SU-DHL-6 (cell line): ENCODE measurements at regions not wholly inside any gene's neighbourhood (a gene's known extent, or its start where the extent isn't known, plus 50 kb on each side); places are given as distances from the start of the nearest gene placed in this dataset.

ENCODE experiments used
- H2AFZ ChIP-seq: fragments of 200-600 bp; sonication (generic); 2 replicates; pipeline ENCODE4 v1.6.1; 2014; ENCODE audit warnings: low read depth, mild to moderate bottlenecking, moderate library complexity, mixed read lengths, antibody characterized with exemption, low read length; ENCODE audit not compliant: severe bottlenecking
- H3F3A ChIP-seq: fragments of 200-600 bp; shearing (Covaris generic); 2 replicates; pipeline ENCODE4 v1.6.0; 2016; ENCODE audit warnings: antibody characterized with exemption, mild to moderate bottlenecking; ENCODE audit not compliant: insufficient read depth
- H3K27ac ChIP-seq: fragments of 200-600 bp; sonication (generic); 2 replicates; pipeline ENCODE4 v1.5.1; 2016; ENCODE audit warnings: low read depth, mild to moderate bottlenecking, low read length, moderate library complexity, mixed read lengths
- H3K27me3 ChIP-seq: fragments of 200-600 bp; sonication (generic), shearing (Covaris generic); 2 replicates; pipeline ENCODE4 v1.6.0; 2014; ENCODE audit warnings: mild to moderate bottlenecking, low read length
- H3K36me3 ChIP-seq: fragments of 200-600 bp; sonication (generic); 2 replicates; pipeline ENCODE4 v1.6.1; 2014; ENCODE audit warnings: mild to moderate bottlenecking, low read length, mixed read lengths
- H3K4me2 ChIP-seq: fragments of 300-600, 200-600 bp; shearing (Covaris generic), sonication (generic); 2 replicates; pipeline ENCODE4 v1.6.0; 2014; ENCODE audit warnings: low read length, low read depth, mild to moderate bottlenecking; ENCODE audit not compliant: poor library complexity, severe bottlenecking
- H3K4me3 ChIP-seq: fragments of 200-600 bp; sonication (generic); 2 replicates; pipeline ENCODE4 v1.5.1; 2014; ENCODE audit warnings: antibody characterized with exemption, low read length, mild to moderate bottlenecking, mixed read lengths; ENCODE audit not compliant: insufficient read depth, poor library complexity, severe bottlenecking
- H3K79me2 ChIP-seq: fragments of 200-600 bp; sonication (generic); 2 replicates; pipeline ENCODE4 v1.6.1; 2014; ENCODE audit warnings: mild to moderate bottlenecking, low read length, moderate library complexity; ENCODE audit not compliant: insufficient read depth
- H3K9ac ChIP-seq: fragments of 200-600 bp; sonication (generic); 2 replicates; pipeline ENCODE4 v1.7.0; 2014; ENCODE audit warnings: mild to moderate bottlenecking, low read length
- H3K9me2 ChIP-seq: fragments of 200-600 bp; sonication (generic); replicated peaks from 2 replicates; pipeline ENCODE4 v1.6.1; 2014; ENCODE audit warnings: low read length; ENCODE audit not compliant: insufficient read depth
- H3K9me3 ChIP-seq: fragments of 200-600 bp; sonication (generic); 2 replicates; pipeline ENCODE4 v1.6.1; 2014; ENCODE audit warnings: low read length, mixed read lengths; ENCODE audit not compliant: insufficient read depth
- H4K20me1 ChIP-seq: fragments of 200-600 bp; sonication (generic); 2 replicates; pipeline ENCODE4 v1.6.1; 2014; ENCODE audit warnings: low read depth, mild to moderate bottlenecking, antibody characterized with exemption, low read length, moderate library complexity, mixed read lengths
- CTCF ChIP-seq: fragments of 200-600 bp; sonication (generic); IDR thresholded peaks from one replicate; pipeline ENCODE4 v1.5.1; 2017; ENCODE audit warnings: antibody characterized with exemption, mild to moderate bottlenecking, low read length, moderate library complexity; ENCODE audit not compliant: insufficient read depth, poor library complexity, severe bottlenecking
- EZH2phosphoT487 ChIP-seq: fragments of 200-600 bp; sonication (generic), shearing (Covaris generic); conservative IDR thresholded peaks from 2 replicates; pipeline ENCODE4 v1.6.1; 2018; ENCODE audit warnings: mild to moderate bottlenecking, antibody characterized with exemption, low read length, moderate library complexity, mixed read lengths

GRCh38 chr18:78309307-78309706 lies 670.3 kb upstream of the SALL3 start:
- H3K9me3 ChIP-seq, result no peaks in the 10 kb centered on the region
- H3F3A ChIP-seq, result no peaks in the 10 kb centered on the region
- H4K20me1 ChIP-seq, result no peaks in the 10 kb centered on the region
- H3K36me3 ChIP-seq, result no peaks in the 10 kb centered on the region
- H3K9me2 ChIP-seq, result no peaks in the 10 kb centered on the region
- no peak overlapping the region for H3K27ac ChIP-seq
- H3K9ac ChIP-seq, result no peak overlapping the region
- no peak overlapping the region for H2AFZ ChIP-seq
- H3K4me3 ChIP-seq, result no peak overlapping the region
- TF ChIP-seq CTCF, result no peak
- no peak for TF ChIP-seq EZH2phosphoT487
- no peak overlapping the region for H3K4me2 ChIP-seq
- H3K79me2 ChIP-seq, result no peaks in the 10 kb centered on the region
- no peaks in the 10 kb centered on the region for H3K27me3 ChIP-seq

GRCh38 chr18:78309924-78310323 lies 669.7 kb upstream of the SALL3 start:
- H3K27me3 ChIP-seq, result no peaks in the 10 kb centered on the region
- no peaks in the 10 kb centered on the region for H3K9me2 ChIP-seq
- no peaks in the 10 kb centered on the region for H3F3A ChIP-seq
- H3K4me2 ChIP-seq, result no peak overlapping the region
- no peak overlapping the region for H3K4me3 ChIP-seq
- H2AFZ ChIP-seq, result no peak overlapping the region
- H3K27ac ChIP-seq, result no peak overlapping the region
- no peaks in the 10 kb centered on the region for H4K20me1 ChIP-seq
- TF ChIP-seq EZH2phosphoT487 (no peak), CTCF (no peak)
- H3K79me2 ChIP-seq, result no peaks in the 10 kb centered on the region
- no peaks in the 10 kb centered on the region for H3K36me3 ChIP-seq
- H3K9ac ChIP-seq, result no peak overlapping the region
- no peaks in the 10 kb centered on the region for H3K9me3 ChIP-seq

GRCh38 chr18:78319264-78319663 lies 660.4 kb upstream of the SALL3 start:
- H3K79me2 ChIP-seq, result no peaks in the 10 kb centered on the region
- no peak overlapping the region for H3K9ac ChIP-seq
- H3F3A ChIP-seq, result no peaks in the 10 kb centered on the region
- no peaks in the 10 kb centered on the region for H3K27me3 ChIP-seq
- no peak for TF ChIP-seq EZH2phosphoT487
- TF ChIP-seq CTCF, result no peak
- no peak overlapping the region for H3K4me3 ChIP-seq
- no peaks in the 10 kb centered on the region for H3K9me3 ChIP-seq
- no peak overlapping the region for H3K27ac ChIP-seq
- H3K9me2 ChIP-seq, result no peaks in the 10 kb centered on the region
- H4K20me1 ChIP-seq, result no peaks in the 10 kb centered on the region
- H3K4me2 ChIP-seq, result no peak overlapping the region
- H2AFZ ChIP-seq, result no peak overlapping the region
- no peaks in the 10 kb centered on the region for H3K36me3 ChIP-seq

- Histone ChIP-seq H3K9ac (no peak overlapping the region), H3K27ac (no peak overlapping the region), H3K9me2 (no peaks in the 10 kb centered on the region), H4K20me1 (no peaks in the 10 kb centered on the region), H3K4me2 (no peak overlapping the region), H3F3A (no peaks in the 10 kb centered on the region), H2AFZ (no peak overlapping the region), H3K4me3 (no peak overlapping the region), H3K36me3 (no peaks in the 10 kb centered on the region), H3K79me2 (no peaks in the 10 kb centered on the region), H3K9me3 (no peaks in the 10 kb centered on the region), H3K27me3 (no peaks in the 10 kb centered on the region)
- TF ChIP-seq CTCF (no peak), EZH2phosphoT487 (no peak)
Observed at GRCh38 chr18:78319961-78320360, 659.7 kb upstream of the SALL3 start.
